ENCODE measurements at regions not wholly inside any gene's neighbourhood (a gene's known extent, or its start where the extent isn't known, plus 50 kb on each side); places are given as distances from the start of the nearest gene placed in this dataset.

DNA sequence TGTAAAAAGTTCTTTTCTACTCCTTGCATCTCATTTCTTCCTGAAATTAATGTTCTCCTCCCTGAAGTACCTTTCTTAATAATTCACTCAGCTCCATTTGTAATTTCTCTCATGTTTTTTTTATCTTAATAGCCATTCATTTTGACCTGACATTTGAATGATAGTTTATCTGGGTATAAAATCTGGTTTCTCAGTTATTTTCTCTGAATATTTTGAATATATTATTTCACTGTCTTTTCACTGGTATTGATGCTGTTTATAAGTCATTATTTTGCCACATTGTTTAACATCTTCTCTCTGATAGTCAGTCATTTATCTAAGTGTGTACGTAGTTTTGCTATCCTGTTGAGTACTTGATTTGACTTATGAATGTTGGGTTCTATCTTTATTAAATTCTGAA is 68.8 kb upstream of the ARHGAP18 start:
- no peak for DNase-seq (ENCODE audit: low read depth, low spot score)

DNA sequence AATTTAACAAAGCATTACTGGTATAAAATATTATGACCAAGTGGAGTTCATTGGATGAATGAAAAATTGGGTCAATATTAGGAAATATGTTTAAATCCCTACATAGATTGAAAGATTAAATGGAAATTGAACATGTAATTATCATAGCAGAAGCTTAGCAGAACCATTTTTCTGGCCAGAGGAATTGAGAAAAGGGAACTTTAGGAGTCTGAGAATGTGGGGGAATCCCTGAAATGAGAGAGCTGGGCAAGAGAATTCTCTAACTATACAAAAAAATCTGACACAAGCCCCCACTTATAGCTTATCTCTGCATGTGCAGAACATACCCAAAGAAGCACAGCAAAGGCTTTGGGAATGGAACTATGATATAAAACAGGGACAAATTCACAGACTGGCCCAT is 67.4 kb upstream of the ARHGAP18 start:
- DNase-seq (ENCODE audit: low read depth, low spot score) = no peak

DNA sequence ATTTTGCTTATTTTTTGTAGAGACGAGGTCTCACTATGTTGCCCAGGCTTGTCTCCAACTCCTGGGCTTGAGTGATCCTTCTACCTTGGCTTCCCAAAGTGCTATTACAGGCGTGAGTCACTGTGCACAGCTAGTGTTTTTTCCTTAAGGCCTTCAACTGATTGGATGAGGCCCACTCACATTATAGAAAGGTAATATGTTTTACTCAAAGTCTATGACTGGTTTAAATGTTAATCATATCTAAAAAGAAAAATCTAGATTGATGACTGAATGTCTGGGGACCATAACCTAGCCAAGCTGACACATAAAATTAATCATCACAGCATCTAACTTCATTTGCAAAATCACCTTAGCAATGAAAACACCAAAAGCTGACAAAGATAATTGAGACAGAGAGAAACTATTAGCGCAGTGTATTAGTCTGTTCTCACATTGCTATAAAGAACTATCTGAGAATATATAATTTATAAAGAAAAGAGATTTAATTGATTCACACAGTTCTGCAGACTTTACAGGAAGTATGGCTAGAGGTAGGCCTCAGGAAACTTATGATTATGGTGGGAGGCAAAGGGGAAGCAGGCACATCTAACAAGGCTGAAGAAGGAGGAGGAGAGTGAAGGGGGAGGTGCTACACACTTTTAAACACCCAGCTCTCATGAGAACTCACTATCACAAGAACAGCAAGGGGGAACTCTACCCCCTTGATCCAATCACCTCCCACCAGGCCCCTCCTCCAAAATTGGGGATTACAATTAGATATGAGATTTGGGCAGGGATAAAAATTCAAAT is 66.8 kb upstream of the ARHGAP18 start:
- no peak for DNase-seq (ENCODE audit: low read depth, low spot score)

DNA sequence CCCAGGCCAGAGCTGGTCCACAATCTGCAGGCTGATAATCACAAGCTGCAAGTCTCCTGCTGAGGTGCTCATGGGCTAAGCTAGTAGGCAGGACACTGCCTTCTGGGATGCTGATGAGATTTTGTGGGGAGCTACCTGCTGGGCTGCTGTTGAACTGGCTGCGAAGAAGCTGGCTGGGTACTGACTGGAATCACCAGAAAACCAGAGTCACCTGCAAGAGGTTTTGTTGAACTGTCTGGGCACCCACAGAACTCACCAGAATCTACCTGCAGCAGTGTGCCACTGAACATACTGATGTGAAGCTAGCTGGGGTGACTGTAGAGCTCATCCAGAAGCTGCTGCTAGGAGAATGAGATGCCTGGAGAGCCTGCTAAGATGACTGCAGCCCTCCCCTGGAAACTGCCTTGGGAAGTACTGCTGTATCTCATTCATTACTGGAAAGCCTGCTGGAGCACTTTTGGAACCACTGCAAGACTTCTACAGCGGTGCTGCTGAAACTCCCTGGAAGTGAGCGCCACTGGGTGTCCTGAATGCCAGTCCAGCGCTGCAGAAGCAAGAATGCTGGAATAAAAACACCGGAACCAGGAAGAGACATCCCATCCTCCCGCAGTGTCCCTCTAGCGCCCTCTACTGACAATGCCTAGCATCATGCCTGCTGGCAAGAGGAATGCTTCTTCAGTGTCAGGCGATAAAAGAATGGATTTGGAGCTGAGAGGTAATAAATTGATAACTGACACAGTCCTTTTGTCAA is 64.9 kb upstream of the ARHGAP18 start:
- peak; percentile 9 for DNase-seq (ENCODE audit: low read depth, low spot score)

DNA sequence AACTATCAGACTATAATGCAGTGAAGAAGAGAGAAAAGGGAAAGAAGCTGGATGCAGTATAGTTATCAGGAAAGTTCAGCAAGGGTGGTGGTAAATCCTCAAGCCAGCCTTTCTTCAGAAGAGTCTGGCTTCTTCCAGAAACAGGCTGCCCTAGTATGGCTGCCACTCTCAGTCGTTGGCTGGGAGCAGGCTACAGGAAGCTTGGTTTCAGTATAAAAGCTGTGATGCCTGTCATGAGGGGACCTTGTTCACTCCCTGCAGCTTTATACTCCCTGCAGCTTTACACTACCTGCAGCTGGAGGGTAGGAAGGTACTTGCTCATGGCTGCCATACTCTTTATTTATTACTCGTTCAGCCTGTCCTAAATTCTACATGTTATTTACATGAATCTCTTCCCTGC is 63.3 kb upstream of the ARHGAP18 start:
- no peak for DNase-seq (ENCODE audit: low read depth, low spot score)

DNA sequence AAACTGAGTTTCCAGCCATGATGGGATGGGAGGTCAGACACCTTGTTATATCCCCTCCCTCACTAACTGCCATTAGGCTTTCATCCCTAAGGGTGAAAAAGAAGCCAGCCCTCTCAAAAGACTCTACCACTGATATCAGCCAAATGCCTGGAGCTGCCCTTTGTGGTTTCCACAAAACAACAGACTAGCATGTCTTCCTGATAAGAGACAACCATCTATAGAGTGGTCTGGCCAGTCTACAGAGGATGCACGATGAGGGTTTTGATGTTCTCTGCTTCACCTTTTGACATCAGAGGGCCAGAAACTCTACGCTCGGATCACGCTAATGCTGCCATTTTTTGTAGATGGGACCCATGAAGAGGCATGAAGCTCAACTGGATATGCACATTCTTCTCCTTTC is 61.7 kb upstream of the ARHGAP18 start:
- no peak for DNase-seq (ENCODE audit: low read depth, low spot score)

DNA sequence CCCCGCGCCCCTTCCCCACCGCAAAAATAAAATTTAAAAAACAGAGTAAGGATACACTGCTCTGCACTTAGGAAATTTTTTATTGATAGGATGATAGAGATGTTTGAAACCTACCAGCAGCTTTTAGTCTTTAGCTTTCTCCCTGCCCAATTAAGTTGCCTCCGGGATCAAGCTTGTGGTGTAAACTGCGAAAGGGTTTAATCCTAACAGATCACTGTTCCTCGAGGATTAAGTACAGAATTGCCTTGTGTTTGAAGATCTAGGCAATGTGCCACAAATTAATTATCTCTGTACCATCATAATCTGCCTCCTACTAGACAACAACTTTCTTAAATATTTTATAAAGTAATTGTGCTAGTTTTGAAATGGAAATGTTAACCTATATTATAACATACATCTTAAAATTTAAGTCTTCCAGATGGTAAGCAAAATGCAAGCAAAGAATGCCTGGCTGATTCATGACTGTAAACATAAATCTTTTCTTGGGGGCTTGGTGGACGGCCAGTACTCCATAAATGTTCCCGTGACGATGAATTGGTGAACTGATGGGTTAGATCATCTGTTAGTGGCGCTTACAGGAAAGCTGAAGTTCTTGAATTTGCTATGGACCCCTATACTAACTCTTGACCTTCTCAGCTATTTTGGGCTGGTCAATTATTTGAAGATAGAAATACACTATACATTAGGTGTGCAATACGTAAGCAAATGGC is 58.0 kb upstream of the ARHGAP18 start:
- no peak for DNase-seq (ENCODE audit: low read depth, low spot score)

DNA sequence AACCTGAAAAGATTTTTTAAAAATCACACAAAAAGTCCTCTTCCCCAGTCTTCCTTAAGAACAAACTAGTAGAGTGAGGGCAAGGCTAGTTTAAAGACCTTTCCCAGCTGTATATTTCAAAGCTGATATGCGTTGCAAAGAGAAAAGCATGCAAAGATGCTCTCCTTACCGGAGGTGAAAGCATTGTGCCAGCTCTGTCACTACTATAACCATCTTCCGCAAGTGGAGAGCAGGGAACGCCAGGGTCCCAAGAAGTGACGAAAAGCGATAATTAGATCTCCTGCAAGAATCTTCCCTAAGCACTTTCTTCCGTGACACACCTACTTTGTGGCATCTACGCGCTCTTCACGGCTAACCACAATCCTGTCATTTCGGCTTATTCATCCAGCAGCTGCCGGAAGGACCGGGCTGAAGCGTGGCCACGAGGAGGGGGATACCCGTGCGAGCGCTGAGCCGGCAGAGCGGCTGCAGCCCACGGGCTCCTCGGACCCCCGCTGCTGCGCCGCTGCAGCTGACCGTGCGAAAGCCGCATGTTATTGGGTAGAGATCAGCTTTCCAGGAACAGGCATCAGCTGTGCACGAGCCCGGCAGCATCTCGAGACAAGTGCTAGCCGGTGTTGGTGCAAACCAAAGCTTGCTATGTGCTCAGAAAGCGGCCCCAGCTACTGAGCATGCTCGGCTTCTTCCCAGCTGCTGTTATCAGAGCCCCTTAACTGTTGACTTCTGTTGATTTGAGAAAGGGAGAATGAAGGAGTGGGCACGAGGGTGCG is 57.2 kb upstream of the ARHGAP18 start:
- DNase-seq (ENCODE audit: low read depth, low spot score) = peak; percentile 21

DNA sequence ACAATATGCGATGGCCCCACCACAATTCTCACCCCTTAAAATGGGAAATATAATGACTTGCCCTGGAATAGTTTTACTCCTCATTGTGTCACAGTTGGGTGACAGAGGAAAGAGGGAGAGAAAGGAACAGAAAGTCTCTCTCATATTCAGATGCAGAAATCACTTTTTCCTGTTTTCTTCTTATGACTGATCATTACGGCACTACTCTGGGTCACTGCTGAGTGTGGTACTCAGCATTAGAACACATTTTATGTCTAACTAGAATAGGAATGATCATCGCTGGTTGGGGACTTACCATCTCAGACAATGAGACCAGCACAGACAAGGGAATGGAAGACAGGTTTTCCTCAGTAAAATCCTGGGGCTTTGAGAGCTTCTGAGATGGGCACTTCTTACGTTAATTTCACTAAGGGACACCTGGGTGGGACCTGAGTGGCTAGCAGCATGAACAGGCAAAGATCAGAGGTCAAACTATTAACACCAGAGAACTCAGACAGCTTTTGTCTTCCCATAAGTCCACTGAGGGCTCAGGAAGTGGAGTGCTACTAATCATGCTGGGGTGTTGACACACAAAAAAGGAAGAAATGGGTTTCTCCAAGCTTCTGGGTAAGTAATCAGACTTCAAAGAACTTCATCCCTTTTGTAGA is 54.9 kb upstream of the ARHGAP18 start:
- DNase-seq (ENCODE audit: low read depth, low spot score) = no peak

DNA sequence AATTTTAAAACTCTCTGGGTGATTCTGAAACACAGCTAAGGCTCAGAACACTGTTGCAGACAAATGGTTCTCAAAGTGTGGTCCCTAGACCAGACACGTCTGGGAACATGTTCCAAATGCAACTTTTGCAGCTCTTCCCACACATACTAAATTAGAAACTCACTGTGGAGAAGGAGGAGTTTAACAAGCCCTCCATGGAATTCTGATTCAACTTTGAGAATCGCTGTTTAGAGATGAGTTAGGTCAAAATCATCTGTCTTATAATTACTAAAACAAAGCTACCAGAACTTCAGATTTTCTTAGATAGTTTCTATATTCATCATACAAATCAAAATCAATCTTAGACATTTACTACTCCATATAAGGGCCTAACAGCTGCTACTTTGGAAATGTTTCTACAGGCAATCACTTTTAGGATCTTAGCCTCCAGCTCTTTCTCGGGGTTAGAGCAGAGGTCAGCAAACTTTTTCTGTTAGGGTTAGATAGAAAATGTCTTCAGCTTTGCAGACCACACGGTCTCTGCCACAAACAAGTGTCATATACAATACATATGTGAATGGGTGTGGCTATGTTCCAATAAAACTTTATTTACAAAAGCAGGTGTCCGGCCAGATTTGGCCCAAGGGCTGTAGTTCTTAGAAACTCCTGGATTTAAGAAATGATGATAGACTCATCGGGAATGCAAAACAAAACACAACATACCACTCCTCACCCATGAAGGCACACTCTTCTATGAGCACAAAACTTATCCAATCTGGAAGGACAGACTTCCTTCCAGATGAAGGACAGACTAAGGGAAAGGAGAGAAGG is 50.0 kb upstream of the ARHGAP18 start:
- DNase-seq (ENCODE audit: low read depth, low spot score) = no peak

All from activated naive CD8-positive, alpha-beta T cell treated with anti-CD3 and anti-CD28 coated beads, Interleukin-2, amount 50 U/mL, for 16 hours (primary cell).